ENCODE measurements at regions not wholly inside any gene's neighbourhood (a gene's known extent, or its start where the extent isn't known, plus 50 kb on each side); places are given as distances from the start of the nearest gene placed in this dataset.

GRCh38 chr18:2417861-2418610 is 153.3 kb downstream of the METTL4 start:
- no peak overlapping the region for H3K4ac ChIP-seq (ENCODE audit: low read length)
- no peak overlapping the region for H3K23ac ChIP-seq (ENCODE audit: low read depth, low read length, poor library complexity)
- H4K8ac ChIP-seq (ENCODE audit: low read depth, low read length), result no peak overlapping the region
- no peaks in the 10 kb centered on the region for H3K79me1 ChIP-seq (ENCODE audit: low read depth, low read length)
- no peak overlapping the region for H4K91ac ChIP-seq (ENCODE audit: low read depth, low read length, poor library complexity)
- H3K4me2 ChIP-seq (ENCODE audit: insufficient read depth, low read length, poor library complexity, severe bottlenecking), result no peak overlapping the region
- no peaks in the 10 kb centered on the region for H3K4me1 ChIP-seq (ENCODE audit: control insufficient read depth in 2 of 2, insufficient read depth in 1 of 2, low read depth in 1 of 2, low read length in 2 of 2)
- peaks cover 0 to 2% (median 0%) of the 10 kb centered on the region in 3 experiments for H3K27me3 ChIP-seq (ENCODE audit: control insufficient read depth in 3 of 3, insufficient read depth in 3 of 3, low read depth in 1 of 3, low read length in 3 of 3)
- H3K27ac ChIP-seq (replicated peaks; ENCODE audit: low read length), result no peak overlapping the region
- no peak overlapping the region for H3K4me3 ChIP-seq (ENCODE audit: low read length in 2 of 2)
- no peak overlapping the region for H2AK5ac ChIP-seq (ENCODE audit: low read depth, low read length)
- H3K9ac ChIP-seq (ENCODE audit: low read depth, low read length, poor library complexity), result no peak overlapping the region
- no peaks in the 10 kb centered on the region for H3K9me3 ChIP-seq (replicated peaks in 1 of 2; ENCODE audit: control insufficient read depth in 2 of 2, insufficient read depth in 1 of 2, low read depth in 1 of 2, low read length in 2 of 2)
- H3K14ac ChIP-seq (ENCODE audit: low read length), result no peak overlapping the region
- no peak overlapping the region for H3K18ac ChIP-seq (ENCODE audit: low read length)
- H2BK120ac ChIP-seq (ENCODE audit: low read depth, low read length), result no peak overlapping the region
- no peaks in the 10 kb centered on the region for H3K36me3 ChIP-seq (replicated peaks in 1 of 2; ENCODE audit: control insufficient read depth in 2 of 2, insufficient read depth in 2 of 2, low read length in 2 of 2)
- no peak overlapping the region for H2BK12ac ChIP-seq (ENCODE audit: low read length)
- no CpG with 5 or more reads among the region's 5 CpGs for WGBS, 2 donors (ENCODE audit: extremely low coverage in 2 of 2, insufficient read length in 2 of 2, insufficient replicate concordance in 1 of 2)
- H2BK5ac ChIP-seq (ENCODE audit: low read length), result no peak overlapping the region
- no peak for DNase-seq (ENCODE audit: low spot score)
- no peak overlapping the region for H2AFZ ChIP-seq (ENCODE audit: low read length)
- no peak overlapping the region for H2BK15ac ChIP-seq (ENCODE audit: low read length)

GRCh38 chr18:2420367-2420766 is 150.9 kb downstream of the METTL4 start:
- Histone ChIP-seq H3K14ac (ENCODE audit: low read length) (no peak overlapping the region), H3K27me3 (ENCODE audit: control insufficient read depth in 3 of 3, insufficient read depth in 3 of 3, low read depth in 1 of 3, low read length in 3 of 3) (peaks cover 0 to 2% (median 0%) of the 10 kb centered on the region in 3 experiments), H3K4me1 (ENCODE audit: control insufficient read depth in 2 of 2, insufficient read depth in 1 of 2, low read depth in 1 of 2, low read length in 2 of 2) (no peaks in the 10 kb centered on the region), H3K4ac (ENCODE audit: low read length) (no peak overlapping the region), H3K36me3 (replicated peaks in 1 of 2; ENCODE audit: control insufficient read depth in 2 of 2, insufficient read depth in 2 of 2, low read length in 2 of 2) (no peaks in the 10 kb centered on the region), H3K27ac (replicated peaks; ENCODE audit: low read length) (no peak overlapping the region), H2AFZ (ENCODE audit: low read length) (no peak overlapping the region), H3K9me3 (replicated peaks in 1 of 2; ENCODE audit: control insufficient read depth in 2 of 2, insufficient read depth in 1 of 2, low read depth in 1 of 2, low read length in 2 of 2) (no peaks in the 10 kb centered on the region), H4K91ac (ENCODE audit: low read depth, low read length, poor library complexity) (no peak overlapping the region), H2BK15ac (ENCODE audit: low read length) (no peak overlapping the region), H3K23ac (ENCODE audit: low read depth, low read length, poor library complexity) (no peak overlapping the region), H3K9ac (ENCODE audit: low read depth, low read length, poor library complexity) (no peak overlapping the region), H3K4me2 (ENCODE audit: insufficient read depth, low read length, poor library complexity, severe bottlenecking) (no peak overlapping the region), H2BK120ac (ENCODE audit: low read depth, low read length) (no peak overlapping the region), H2BK12ac (ENCODE audit: low read length) (no peak overlapping the region), H3K18ac (ENCODE audit: low read length) (no peak overlapping the region), H4K8ac (ENCODE audit: low read depth, low read length) (no peak overlapping the region), H2BK5ac (ENCODE audit: low read length) (no peak overlapping the region), H3K4me3 (ENCODE audit: low read length in 2 of 2) (no peak overlapping the region), H3K79me1 (ENCODE audit: low read depth, low read length) (no peaks in the 10 kb centered on the region), H2AK5ac (ENCODE audit: low read depth, low read length) (no peak overlapping the region)
- WGBS, 2 donors (ENCODE audit: extremely low coverage in 2 of 2, insufficient read length in 2 of 2, insufficient replicate concordance in 1 of 2), result no CpG with 5 or more reads among the region's 4 CpGs
- no peak for DNase-seq (ENCODE audit: low spot score)

- Histone ChIP-seq H3K27ac (replicated peaks; ENCODE audit: low read length) (no peak overlapping the region), H3K23ac (ENCODE audit: low read depth, low read length, poor library complexity) (no peak overlapping the region), H3K4ac (ENCODE audit: low read length) (no peak overlapping the region), H2AK5ac (ENCODE audit: low read depth, low read length) (no peak overlapping the region), H2AFZ (ENCODE audit: low read length) (no peak overlapping the region), H3K79me1 (ENCODE audit: low read depth, low read length) (no peaks in the 10 kb centered on the region), H3K27me3 (ENCODE audit: control insufficient read depth in 3 of 3, insufficient read depth in 3 of 3, low read depth in 1 of 3, low read length in 3 of 3) (peaks cover 0 to 2% (median 0%) of the 10 kb centered on the region in 3 experiments), H2BK5ac (ENCODE audit: low read length) (no peak overlapping the region), H3K36me3 (replicated peaks in 1 of 2; ENCODE audit: control insufficient read depth in 2 of 2, insufficient read depth in 2 of 2, low read length in 2 of 2) (no peaks in the 10 kb centered on the region), H3K9me3 (replicated peaks in 1 of 2; ENCODE audit: control insufficient read depth in 2 of 2, insufficient read depth in 1 of 2, low read depth in 1 of 2, low read length in 2 of 2) (no peaks in the 10 kb centered on the region), H2BK15ac (ENCODE audit: low read length) (no peak overlapping the region), H2BK12ac (ENCODE audit: low read length) (no peak overlapping the region), H3K14ac (ENCODE audit: low read length) (no peak overlapping the region), H3K4me2 (ENCODE audit: insufficient read depth, low read length, poor library complexity, severe bottlenecking) (no peak overlapping the region), H3K18ac (ENCODE audit: low read length) (no peak overlapping the region), H3K9ac (ENCODE audit: low read depth, low read length, poor library complexity) (no peak overlapping the region), H3K4me3 (ENCODE audit: low read length in 2 of 2) (no peak overlapping the region), H4K91ac (ENCODE audit: low read depth, low read length, poor library complexity) (no peak overlapping the region), H2BK120ac (ENCODE audit: low read depth, low read length) (no peak overlapping the region), H3K4me1 (ENCODE audit: control insufficient read depth in 2 of 2, insufficient read depth in 1 of 2, low read depth in 1 of 2, low read length in 2 of 2) (no peaks in the 10 kb centered on the region), H4K8ac (ENCODE audit: low read depth, low read length) (no peak overlapping the region)
- whole genome bisulfite sequencing, 2 donors (ENCODE audit: extremely low coverage in 2 of 2, insufficient read length in 2 of 2, insufficient replicate concordance in 1 of 2), result no CpG with 5 or more reads among the region's 5 CpGs
- DNase-seq (ENCODE audit: low spot score), result no peak
Observed at GRCh38 chr18:2423761-2424160, 147.5 kb downstream of the METTL4 start.

- Histone ChIP-seq H2BK12ac (ENCODE audit: low read length) (no peak overlapping the region), H3K36me3 (replicated peaks in 1 of 2; ENCODE audit: control insufficient read depth in 2 of 2, insufficient read depth in 2 of 2, low read length in 2 of 2) (no peaks in the 10 kb centered on the region), H3K4me3 (ENCODE audit: low read length in 2 of 2) (no peak overlapping the region), H3K9ac (ENCODE audit: low read depth, low read length, poor library complexity) (no peak overlapping the region), H2BK5ac (ENCODE audit: low read length) (no peak overlapping the region), H3K9me3 (replicated peaks in 1 of 2; ENCODE audit: control insufficient read depth in 2 of 2, insufficient read depth in 1 of 2, low read depth in 1 of 2, low read length in 2 of 2) (no peaks in the 10 kb centered on the region), H2AK5ac (ENCODE audit: low read depth, low read length) (no peak overlapping the region), H3K27ac (replicated peaks; ENCODE audit: low read length) (no peak overlapping the region), H3K79me1 (ENCODE audit: low read depth, low read length) (no peaks in the 10 kb centered on the region), H3K4me1 (ENCODE audit: control insufficient read depth in 2 of 2, insufficient read depth in 1 of 2, low read depth in 1 of 2, low read length in 2 of 2) (no peaks in the 10 kb centered on the region), H3K18ac (ENCODE audit: low read length) (no peak overlapping the region), H2BK15ac (ENCODE audit: low read length) (no peak overlapping the region), H3K14ac (ENCODE audit: low read length) (no peak overlapping the region), H3K4ac (ENCODE audit: low read length) (no peak overlapping the region), H4K8ac (ENCODE audit: low read depth, low read length) (no peak overlapping the region), H2AFZ (ENCODE audit: low read length) (no peak overlapping the region), H3K23ac (ENCODE audit: low read depth, low read length, poor library complexity) (no peak overlapping the region), H3K27me3 (ENCODE audit: control insufficient read depth in 3 of 3, insufficient read depth in 3 of 3, low read depth in 1 of 3, low read length in 3 of 3) (peaks cover 0 to 2% (median 0%) of the 10 kb centered on the region in 3 experiments), H3K4me2 (ENCODE audit: insufficient read depth, low read length, poor library complexity, severe bottlenecking) (no peak overlapping the region), H4K91ac (ENCODE audit: low read depth, low read length, poor library complexity) (no peak overlapping the region), H2BK120ac (ENCODE audit: low read depth, low read length) (no peak overlapping the region)
- no CpG with 5 or more reads among the region's 3 CpGs for WGBS, 2 donors (ENCODE audit: extremely low coverage in 2 of 2, insufficient read length in 2 of 2, insufficient replicate concordance in 1 of 2)
- DNase-seq (ENCODE audit: low spot score), result no peak
Observed at GRCh38 chr18:2424420-2424819, 146.9 kb downstream of the METTL4 start.
